Activated CD8-positive, alpha-beta memory T cell treated with anti-CD3 and anti-CD28 coated beads, Interleukin-2, amount 50 U/mL, for 4 hours (primary cell): ENCODE measurements at regions not wholly inside any gene's neighbourhood (a gene's known extent, or its start where the extent isn't known, plus 50 kb on each side); places are given as distances from the start of the nearest gene placed in this dataset.

Source experiments
- DNase-seq: peaks from one replicate; pipeline ENCODE4 v3.0.0-alpha.2; 2020

DNA sequence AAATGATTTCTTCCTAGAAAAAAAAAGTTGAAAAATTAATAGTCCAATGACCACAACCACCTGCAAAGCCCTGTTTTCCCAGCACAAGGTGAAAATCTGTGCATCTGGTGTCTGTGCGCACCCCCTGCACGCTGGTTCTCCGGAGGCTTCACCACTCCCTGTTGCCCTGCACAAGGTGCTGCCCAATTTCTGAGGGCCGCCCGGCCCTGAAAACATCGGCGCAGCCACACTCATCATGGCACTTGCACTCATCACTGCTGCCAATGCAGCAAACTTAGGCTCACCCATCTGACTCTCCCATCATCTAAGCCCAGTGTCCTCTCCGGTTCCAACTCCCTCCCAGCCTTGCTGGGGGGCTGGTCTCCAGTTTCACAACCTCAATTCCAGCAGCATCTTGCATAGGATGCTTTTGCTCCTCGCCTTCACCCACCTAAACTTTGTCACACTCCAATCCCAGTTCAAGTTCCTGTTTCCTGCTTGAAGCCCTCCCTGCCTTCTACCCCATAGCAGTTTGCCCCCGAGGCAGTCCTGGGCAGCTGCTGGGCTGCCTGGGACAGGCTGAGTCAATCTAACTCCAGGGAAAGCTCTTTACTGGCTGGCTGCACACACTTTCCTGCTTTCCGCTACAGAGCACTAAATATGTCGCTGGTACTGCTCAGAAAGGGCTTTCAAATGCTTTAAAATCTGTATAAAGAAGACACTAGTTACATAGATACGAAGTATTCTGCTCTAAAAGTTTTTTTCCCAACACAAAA is 522.5 kb upstream of the ID2 start:
- DNase-seq = no peak

DNA sequence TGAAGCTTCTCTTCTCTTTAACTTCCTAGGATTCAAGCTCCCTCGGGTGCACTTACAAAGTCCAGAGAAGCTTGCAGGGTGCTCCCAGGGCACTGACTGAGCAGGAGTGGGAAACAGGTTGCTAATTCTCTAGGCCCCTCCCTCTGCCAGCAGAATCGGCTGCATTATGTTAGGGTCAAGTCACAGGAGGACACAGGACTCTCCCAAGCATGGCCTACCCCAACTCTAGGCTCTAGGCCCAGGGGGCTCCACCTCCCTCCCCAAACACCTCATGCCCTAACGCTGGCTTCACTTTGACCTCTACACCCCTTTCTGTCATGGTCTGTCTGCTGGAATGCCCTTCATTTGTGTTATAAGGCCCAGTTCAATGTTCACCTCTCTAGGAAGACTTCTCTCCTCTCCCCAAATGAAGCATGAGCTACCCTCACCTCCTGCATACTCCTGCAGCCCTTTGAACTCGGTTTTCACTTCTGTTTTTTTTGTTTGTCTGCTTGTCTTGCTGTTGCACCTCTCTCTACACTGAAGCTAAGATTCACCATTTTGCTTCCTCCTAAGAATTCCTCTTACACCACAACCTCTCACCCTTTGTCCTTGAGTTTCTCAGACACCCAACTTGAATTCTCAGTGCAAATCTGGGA is 521.8 kb upstream of the ID2 start:
- DNase-seq = no peak

DNA sequence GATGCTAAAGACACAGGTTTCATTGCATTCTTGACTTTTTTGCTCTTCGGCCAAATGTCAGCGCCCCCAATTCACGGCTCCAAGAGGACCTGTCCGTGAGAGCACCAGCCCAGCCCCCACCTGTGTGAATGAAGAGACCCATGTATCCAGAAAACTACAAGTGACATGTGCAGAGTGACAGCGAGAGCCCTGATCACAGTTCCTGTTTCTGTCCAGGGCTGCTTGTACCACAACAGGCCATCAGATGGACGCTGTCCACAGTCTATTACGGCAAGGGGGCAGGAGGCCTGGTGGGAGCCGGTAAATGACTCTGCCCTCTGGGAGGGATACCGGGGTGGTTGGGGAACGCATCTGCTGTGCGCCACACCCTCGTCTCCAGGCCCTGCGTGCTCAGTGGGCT is 520.9 kb upstream of the ID2 start:
- DNase-seq = no peak

DNA sequence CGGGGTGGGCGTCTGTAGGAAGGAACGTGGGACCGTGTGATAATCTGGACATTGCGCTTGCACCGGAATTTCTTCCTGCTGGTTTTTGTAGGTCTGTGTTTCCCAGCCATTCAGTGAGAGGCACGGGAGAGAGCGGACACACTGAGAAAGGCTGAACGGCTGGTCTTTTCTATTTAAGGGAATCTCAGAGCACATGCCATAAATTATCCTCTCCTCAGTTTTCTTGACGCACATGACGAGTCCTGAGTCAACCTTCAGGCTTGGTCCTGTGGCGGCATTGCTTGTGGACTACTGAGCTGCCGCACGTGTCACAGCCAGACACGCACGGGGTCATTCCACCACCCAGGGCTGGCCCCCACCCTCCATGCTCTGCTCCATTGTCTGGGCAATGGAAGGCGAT is 519.3 kb upstream of the ID2 start:
- no peak for DNase-seq

DNA sequence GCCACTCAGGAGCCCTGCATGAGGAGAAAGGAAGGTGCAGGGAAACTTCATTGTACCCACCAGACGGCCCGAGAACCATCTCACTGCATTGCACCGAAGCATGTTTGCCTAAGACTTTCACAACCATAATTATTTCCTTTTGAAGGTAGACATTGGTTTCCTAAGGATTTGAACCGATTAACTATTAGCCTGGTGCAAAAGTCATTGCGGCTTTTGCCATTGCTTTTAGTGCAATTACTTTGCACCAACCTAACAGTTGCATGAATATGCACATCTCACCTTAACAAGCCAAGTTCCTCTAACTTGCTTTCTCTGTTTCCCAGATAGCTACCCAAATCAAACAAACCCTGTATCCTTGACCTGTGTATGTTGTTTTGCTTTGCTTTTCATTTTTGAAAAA is 516.3 kb upstream of the ID2 start:
- DNase-seq = no peak

DNA sequence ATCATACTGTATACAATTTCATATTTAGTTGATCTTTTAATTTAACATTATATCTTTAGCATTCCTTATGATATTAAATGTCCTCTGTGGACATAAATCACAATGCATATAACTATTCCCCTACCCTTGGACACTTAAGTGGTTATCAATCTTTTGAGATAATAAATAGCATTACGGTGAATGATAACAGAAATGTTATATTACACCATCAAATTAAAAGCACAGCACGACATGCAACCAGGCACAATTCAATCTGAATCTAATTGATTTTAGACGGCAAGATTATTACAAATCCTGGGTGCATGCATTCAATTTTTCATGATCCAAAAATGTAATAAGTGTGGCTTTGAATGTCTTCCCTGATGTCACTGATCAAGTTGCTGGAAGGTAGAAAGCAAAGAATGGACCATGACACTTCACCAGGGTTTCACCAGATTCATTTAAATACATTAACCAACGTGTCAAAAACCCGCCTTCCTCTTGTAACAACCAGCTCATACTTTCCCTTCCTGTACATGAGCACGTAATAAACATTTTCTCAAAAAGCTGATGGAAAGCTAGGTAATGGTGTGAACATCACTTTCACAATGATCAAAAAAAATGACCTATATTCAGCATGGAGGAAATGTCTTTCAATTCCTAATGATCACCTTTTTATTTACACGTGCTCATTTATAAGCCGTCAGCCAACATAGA is 513.7 kb upstream of the ID2 start:
- DNase-seq = no peak

DNA sequence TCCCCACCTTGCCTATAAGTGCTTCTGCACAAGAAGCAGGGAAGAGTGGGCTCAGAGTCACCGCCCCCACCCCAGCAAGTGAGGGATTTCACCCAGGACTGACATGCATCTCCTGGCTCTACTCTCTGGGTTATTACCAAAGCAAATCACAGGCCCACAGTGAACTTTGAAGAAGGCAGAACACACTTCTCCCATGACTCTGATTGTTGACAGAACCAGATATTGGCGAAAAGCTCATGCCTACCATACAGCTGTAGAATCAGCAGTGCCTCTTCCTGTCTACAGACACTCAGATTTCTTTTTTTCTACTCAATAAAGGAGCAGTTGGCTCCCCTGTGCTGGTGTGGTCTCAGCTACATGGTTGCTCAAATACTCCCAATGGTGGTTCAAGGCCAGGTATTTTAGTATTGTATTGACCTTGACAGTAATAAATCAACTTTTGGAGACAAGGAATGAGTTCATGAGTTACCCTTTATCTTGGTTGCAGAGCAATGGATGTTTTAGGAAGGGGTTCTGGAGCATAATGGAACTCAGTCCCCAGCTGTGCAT is 512.9 kb upstream of the ID2 start:
- DNase-seq = no peak

DNA sequence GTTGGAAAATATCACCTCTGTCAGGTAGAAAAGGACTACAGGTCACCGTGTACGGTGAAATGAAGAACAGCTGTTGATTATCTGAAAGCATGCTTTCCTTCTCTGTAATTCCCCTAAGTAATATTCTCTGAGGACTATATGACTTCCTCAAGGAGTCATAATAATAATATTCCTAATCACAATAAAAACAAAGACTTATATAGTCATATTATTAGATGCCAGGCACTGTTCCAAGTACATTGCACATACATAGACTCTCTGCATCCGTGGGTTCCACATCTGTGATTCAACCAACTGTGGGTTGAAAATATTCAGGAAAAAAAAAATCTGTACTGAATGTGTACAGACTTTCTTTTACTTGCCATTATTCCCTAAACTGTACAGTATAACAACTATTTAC is 512.4 kb upstream of the ID2 start:
- DNase-seq = no peak

DNA sequence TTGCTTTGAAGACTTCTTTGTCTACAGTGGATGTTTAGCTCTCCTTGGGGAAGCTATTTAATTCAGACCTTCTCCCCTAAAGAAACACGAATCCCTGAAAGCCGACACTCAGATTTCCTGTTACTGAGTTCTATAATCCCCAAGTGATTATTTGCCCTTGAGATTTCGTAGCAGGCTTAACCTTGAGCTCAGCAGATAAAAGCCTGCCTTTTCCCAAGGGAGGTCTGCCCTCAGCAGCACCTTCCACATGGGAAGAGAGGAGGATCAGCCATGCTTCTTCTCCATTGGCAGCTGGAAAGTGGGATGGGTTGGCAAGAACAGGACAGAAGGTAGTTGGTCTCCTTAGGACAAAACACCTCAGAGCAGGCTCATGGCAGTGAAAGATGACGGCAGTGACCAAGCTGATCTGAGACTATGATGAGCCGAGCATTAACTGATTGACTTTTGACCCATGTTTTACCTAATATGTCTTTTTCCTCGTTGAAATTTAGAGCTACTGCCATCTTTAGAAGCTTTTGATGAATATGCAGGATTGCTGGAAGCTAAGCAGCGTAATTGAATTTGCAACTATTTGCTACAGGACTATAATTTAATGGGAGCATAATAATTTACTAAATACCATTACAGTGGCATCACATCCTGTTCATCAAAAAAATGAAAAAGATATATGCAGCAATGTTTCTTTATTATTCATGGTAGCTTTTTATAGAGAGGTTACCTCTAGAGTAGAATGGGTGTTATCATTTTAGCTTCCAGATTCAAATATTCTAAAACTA is 511.1 kb upstream of the ID2 start:
- no peak for DNase-seq

DNA sequence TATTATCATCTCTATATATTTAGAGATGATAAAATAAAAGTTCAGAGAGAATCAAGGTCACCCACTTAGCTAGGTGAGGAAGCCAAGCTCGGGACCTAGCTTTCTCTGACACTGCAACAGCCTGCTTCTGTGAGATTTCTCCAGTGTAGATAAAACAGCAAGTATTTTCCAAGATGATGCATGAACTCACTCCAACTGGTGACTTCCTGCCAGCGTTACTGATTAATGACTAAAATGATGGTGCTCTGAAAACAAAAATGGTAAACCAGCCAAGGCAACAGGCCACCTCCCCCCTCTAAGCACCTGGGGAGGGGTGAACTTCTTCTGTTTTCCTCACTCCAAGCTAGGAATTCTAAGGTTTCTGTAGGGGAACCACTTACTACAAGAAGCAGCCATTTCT is 510.2 kb upstream of the ID2 start:
- no peak for DNase-seq

DNA sequence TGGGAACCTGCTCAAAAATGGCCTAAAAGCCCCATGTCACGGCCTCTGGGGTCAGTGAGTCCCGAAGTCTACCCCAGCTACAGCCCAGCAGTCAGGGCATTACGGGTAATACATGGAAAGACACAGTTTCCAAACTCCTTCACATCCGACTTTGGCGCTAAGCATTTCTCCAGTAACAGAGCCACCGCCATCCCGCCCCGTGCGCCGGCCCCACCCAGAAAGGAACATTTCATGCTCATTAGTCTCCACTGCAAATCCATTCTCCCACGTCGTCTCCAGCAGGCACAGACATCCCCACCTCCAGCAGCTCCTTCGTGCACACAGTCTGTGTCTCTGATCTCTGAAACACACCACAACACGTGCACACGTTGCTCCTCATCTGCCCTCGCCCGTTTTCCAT is 509.2 kb upstream of the ID2 start:
- no peak for DNase-seq

DNA sequence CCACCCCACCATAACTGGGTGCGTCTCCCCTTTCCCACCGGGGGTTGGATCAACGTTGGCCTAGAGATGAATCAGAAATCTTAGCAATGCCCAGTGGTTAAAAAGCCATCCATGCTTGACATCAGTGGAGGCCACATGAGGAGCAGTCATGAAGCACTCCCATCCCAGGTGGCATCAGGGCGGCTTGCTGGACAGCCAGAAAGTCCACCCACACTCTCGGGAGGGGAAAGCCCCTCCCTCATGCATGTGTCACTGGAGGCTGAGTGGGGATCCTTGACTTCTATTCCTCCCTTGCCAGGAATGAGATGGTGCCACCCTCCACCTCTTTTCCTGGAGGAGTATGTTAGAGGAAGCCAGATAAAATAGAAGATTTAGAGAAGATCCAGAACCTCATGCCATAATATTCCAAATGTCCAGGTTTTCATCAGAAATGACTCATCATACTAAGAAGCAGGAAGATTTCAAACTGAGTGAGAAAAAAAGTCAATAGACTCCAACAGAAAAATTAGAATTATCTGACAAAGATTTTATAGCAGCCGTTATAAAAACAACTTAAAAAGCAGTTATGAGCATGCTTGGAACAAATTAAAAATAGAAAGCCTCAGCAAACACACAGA is 507.1 kb upstream of the ID2 start:
- no peak for DNase-seq

DNA sequence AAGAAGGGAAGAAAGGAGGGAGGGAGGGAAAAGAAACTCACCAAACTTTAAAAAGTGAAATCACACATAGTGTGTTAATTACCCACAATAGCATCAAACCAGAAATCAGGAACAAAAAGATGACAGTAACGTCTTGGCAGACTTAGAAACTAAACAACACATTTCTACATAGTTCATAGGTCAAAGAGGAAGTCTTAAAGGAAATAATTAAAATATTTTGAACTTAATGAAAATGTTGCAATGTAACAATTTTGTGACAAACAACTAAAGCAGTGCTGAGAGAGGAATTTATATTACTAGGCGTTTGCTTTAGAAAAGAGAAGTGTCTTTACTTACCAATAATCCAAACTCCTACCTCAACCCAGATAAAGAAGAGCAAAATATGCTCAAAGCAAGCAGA is 505.0 kb upstream of the ID2 start:
- DNase-seq = no peak

DNA sequence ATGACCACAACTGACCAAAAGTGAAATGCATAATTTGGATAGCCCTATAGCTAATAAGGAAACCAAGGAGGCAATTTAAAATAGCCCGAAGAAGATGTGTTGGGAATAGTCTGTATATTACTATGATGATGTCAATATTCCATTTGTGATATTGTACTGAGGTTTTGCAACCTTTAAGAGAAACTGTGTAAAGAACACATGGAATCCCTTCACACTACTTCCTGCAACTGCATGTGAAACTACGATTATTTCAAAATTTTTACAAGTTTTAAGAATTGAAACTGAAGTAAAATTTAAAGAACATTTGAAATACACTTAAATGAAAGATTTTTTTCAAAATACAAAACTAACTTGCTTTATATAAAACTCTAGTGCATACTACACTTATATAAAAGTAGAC is 504.3 kb upstream of the ID2 start:
- no peak for DNase-seq

DNA sequence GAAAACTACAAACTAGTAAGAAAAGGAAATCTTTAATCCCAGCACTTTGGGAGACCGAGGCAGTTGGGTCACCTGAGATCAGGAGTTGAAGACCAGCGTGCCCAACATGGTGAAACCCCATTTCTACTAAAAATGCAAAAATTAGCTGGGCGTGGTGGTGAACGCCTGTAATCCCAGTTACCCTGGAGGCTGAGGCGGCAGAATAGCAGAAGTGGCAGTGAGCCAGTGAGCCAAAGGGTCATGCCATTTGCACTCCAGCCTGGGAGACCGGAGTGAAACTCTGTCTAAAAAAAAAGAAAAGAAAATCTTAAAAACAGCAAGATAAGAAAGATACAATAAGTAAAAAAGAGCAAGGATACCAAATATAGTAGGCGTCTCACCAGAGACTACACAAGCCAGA is 502.9 kb upstream of the ID2 start:
- DNase-seq = no peak

DNA sequence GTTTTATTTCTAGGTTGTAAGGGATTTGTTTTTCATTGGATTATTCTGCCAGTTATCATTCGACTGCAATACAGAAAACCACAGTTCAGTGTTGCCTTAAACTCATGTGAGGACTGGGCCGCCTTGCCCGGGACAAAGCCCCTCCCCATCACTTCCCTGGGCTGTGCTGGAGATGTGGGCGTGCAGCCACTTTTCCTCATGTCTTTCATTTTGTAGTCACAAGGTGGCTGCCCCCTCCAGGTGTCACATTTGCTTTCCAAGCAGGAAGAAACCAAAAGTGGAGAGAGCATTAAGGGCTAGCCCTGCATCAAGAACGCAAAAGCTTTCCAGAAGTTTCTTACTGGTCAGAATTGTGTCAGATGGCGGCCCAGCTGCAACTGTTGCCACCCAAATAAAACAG is 492.5 kb upstream of the ID2 start:
- no peak for DNase-seq

DNA sequence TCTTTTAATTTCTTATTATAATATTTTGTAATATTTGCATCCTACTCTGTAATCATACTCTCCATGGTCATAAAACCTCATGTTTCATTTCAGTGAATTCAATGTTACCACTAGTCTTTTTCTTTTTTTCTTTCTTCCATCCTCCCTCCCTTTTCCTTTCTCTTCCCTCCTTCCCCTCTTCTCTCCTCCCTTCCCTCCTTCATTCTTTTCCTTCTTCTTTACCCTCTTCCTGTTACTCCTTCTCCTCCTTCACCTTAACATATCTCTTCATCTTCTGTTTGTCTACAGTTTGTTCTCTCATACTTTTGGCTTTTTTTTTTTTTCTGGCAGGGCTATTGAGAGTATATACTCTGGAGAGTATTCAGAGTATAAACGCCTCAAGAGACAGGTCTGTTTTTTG is 491.6 kb upstream of the ID2 start:
- no peak for DNase-seq

DNA sequence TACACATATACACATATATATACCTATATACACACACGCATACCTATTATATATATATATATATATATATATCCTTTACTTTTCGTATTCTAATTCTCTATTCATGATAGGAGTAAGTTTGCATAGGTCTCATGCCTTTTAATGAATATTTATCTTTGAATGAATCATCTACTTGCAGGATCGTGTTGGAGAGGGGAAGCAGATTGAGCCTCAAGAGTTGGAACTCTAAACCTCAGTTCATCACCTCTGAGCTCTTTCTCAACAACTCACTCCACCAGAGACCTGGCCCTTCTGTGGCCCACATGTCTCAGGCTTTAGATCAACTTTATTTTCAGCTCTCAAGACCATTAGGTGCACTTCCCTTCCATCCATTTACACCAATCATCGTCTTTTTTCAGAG is 490.4 kb upstream of the ID2 start:
- no peak for DNase-seq

DNA sequence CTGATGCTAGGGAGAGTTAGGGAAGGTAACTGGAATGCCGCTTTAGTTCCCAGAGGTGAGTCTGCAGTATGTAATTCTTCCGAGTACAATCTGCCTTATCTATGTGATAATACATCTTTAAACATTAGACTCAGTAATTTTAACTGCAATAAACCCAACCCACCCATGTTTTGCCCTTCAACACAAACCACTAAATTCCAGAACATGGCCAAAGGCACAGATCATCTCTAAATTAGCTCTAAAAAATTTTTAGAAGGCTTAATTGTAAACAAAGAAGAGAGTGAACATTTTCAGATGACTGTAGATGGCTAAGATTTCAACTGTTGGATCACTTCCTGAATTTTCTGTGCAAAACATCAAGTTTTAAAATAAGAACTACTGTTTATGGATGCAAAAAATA is 488.7 kb upstream of the ID2 start:
- no peak for DNase-seq

DNA sequence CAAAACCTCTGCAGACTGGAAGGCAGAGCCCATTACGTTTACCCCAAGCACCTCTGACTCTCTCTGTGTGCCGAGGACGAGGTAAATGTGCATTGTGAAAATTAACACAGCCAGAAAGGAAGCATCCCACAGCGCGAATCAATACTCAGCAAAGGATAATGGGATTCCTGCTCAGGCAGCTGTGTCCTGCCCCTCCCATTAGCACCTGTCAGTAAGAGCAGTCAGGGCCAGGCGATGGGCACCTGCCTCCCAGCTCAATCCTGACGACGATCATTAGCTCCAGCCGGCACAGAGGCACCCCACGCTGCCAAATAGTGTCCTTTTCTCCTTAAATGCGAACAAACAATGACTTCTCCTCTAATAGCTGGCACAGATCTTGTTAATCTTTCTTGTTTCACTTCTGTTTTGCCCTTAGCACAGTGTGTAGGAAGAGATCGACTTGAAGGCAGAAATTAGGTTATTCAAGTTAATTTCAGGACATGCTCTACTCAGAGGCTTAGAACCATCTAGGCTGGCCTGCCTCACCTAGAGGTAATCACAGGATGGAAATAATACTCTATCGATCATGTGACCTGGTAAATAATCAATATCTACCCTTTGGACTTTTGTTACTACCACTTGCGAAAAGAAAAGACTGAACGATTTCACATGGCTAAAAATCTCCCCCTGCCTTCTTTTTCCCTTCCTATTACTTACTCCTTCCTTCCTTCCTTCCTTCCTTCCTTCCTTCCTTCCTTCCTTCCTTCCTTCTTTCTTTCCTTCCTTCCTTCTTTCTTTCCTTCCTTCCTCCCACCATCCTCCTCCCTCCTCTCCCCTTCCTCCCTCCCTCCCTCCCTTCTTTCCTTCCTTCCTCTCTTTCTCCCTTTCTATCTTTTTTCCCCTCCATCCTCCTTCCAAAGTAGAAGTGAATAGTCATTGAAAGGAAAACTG is 487.9 kb upstream of the ID2 start:
- no peak for DNase-seq

DNA sequence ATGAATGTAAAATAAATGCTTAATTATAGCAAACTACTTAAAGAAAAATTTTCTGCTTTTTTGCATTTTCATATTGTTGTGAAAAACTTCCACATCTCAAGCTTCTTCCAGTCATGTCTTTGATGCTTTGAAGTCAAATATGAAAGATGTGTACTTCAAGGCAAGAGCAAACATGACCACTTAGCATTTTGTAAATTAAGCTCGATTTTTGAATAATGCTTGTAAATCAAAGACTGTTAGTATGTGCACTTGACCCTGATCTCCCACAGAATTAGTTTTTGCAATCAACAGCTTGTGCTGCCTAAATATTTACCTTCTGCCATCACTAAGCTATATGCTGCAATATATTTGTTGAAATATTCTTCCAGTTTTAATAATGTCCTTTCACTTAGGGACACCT is 486.1 kb upstream of the ID2 start:
- no peak for DNase-seq

DNA sequence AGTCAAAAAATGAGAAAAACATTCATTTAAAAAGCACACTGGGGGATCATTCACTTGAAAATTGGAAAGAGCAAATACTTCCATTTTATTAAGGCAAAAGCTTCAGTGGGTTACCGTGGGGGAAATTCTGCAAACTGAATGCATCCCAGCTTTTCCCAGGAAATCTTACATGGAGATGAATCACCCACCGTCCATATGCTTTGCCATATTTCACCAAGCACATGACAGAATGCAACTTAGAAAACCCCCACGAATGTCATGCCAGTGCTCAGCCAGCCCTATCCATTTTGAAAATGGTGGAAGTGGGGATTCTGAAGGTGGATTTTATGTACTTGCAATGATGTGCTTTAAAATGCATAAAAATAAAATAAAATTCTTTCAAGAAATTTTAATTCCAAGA is 485.5 kb upstream of the ID2 start:
- no peak for DNase-seq
